ENCODE measurements at regions not wholly inside any gene's neighbourhood (a gene's known extent, or its start where the extent isn't known, plus 50 kb on each side); places are given as distances from the start of the nearest gene placed in this dataset.

GRCh38 chr2:67566958-67567635 is 170.0 kb downstream of the ETAA1 start:
- Mint-ChIP-seq H3K4me3 (no peak overlapping the region), H3K4me1 (no peaks in the 10 kb centered on the region), H3K9me3 (no peaks in the 10 kb centered on the region), H3K27ac (no peak overlapping the region), H3K36me3 (ENCODE audit: low read depth) (no peaks in the 10 kb centered on the region), H3K27me3 (no peaks in the 10 kb centered on the region)
- DNase-seq, result no peak
- POLR2A ChIA-PET, result no interaction called here
- CTCF ChIA-PET, result no interaction called here

DNA sequence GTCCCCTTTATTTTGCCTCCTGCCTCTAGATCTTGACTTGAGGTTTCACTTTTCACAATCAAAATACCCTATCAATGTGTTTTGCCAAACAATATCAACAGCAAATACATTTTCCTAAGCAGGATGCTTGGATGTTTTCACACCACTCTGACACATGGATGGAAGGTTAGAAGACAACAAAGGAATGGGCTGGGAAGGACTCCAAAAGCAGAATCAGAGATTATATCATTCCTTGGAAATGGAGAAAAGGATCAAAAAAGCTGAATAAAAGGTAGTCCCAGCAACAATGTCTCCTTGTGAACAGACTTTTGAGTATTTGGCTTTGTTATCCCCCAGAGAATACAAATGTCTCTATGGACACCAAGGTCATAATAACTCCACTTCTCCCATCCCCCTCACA is 170.8 kb downstream of the ETAA1 start:
- H3K9me3 Mint-ChIP-seq, result no peaks in the 10 kb centered on the region
- no peaks in the 10 kb centered on the region for H3K27me3 Mint-ChIP-seq
- no peak overlapping the region for H3K27ac Mint-ChIP-seq
- no peaks in the 10 kb centered on the region for H3K4me1 Mint-ChIP-seq
- no peaks in the 10 kb centered on the region for H3K36me3 Mint-ChIP-seq (ENCODE audit: low read depth)
- CTCF ChIA-PET, result no interaction called here
- POLR2A ChIA-PET, result no interaction called here
- H3K4me3 Mint-ChIP-seq, result no peak overlapping the region
- no peak for DNase-seq

GRCh38 chr2:67570611-67571010 is 173.5 kb downstream of the ETAA1 start:
- H3K27ac Mint-ChIP-seq, result no peak overlapping the region
- H3K9me3 Mint-ChIP-seq, result no peaks in the 10 kb centered on the region
- no peaks in the 10 kb centered on the region for H3K4me1 Mint-ChIP-seq
- POLR2A ChIA-PET, result no interaction called here
- no peaks in the 10 kb centered on the region for H3K36me3 Mint-ChIP-seq (ENCODE audit: low read depth)
- H3K27me3 Mint-ChIP-seq, result no peaks in the 10 kb centered on the region
- CTCF ChIA-PET, result no interaction called here
- no peak overlapping the region for H3K4me3 Mint-ChIP-seq
- DNase-seq, result no peak

DNA sequence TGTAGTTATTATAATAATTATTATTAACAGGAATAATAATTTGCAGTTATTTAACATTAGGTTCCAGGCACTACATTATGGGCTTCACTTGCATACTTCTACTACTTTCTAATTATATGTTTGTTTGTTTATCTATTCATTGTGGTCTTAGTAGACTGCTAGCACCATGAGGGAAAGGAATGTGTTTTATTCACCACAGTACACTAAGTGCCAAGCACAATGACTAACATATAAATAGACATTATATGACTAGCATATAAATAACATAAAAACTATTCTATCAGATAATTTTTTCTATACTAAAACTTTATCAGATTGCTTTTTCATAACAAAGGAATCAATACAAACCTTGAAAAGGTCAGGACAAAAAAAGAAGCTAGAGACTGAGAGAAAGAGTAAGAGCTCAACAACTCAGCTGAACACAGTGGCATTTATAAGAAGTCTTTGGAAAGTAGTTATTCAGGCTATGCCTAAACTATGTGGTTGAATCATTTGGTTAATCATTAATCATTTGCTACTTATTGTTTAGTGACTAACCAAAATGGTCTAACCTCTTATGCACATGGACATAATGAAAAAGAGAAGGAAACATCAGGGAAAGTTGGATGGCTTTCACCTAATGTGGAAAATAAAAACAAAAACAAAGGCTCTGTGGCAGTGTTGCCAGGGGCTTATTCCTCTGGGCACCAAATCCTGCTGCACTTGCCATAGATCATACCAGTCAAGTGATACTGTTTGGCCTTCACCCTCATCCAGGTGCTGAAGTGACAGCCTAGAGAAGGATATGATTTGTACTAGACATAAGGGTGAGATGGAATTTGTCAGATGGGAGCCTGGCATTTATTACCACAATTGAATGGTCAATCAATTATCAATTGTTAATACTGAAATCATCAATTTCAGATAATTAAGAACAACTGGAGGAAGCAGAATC is 174.9 kb downstream of the ETAA1 start:
- CTCF ChIA-PET, result no interaction called here
- POLR2A ChIA-PET, result no interaction called here
- DNase-seq, result no peak
- Mint-ChIP-seq H3K4me3 (no peak overlapping the region), H3K9me3 (no peaks in the 10 kb centered on the region), H3K27ac (no peak overlapping the region), H3K36me3 (ENCODE audit: low read depth) (no peaks in the 10 kb centered on the region), H3K4me1 (no peaks in the 10 kb centered on the region), H3K27me3 (no peaks in the 10 kb centered on the region)

DNA sequence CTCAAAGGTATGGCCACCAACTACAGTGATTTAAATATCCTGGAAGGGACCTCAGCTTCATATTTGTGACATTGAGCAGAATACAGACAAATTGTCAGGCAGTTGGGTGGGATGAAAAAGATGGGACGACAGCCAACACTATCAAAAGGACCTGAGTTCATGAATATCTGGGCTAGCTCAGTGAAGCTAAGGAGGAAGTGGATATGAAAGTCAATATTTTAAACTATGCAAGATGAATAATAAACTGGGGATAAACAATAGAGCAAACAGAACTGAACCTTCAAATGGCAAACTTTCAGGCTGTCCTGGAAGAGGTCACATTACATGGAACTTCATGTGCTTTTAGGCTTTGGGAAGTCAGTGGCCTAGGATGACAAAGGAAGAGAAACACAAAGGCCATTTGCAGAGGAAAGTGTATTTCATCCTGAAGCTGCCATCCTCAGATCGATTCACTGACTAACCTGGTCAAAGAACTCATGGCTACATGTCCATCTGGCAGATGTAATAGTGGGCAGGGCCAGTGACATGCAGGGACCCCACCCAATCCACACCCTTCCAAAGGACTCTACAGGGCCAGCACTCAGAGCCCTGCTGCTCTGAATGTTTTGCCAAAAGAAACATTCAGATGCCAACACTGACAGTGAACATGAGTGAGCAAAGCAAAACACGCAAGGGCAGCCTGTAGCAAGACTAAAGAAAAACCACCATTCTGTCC is 175.7 kb downstream of the ETAA1 start:
- H3K27me3 Mint-ChIP-seq, result no peaks in the 10 kb centered on the region
- ChIA-PET CTCF (no interaction called here), POLR2A (no interaction called here)
- no peak for DNase-seq
- H3K4me3 Mint-ChIP-seq, result no peak overlapping the region
- no peak overlapping the region for H3K27ac Mint-ChIP-seq
- no peaks in the 10 kb centered on the region for H3K36me3 Mint-ChIP-seq (ENCODE audit: low read depth)
- H3K9me3 Mint-ChIP-seq, result no peaks in the 10 kb centered on the region
- no peaks in the 10 kb centered on the region for H3K4me1 Mint-ChIP-seq

DNA sequence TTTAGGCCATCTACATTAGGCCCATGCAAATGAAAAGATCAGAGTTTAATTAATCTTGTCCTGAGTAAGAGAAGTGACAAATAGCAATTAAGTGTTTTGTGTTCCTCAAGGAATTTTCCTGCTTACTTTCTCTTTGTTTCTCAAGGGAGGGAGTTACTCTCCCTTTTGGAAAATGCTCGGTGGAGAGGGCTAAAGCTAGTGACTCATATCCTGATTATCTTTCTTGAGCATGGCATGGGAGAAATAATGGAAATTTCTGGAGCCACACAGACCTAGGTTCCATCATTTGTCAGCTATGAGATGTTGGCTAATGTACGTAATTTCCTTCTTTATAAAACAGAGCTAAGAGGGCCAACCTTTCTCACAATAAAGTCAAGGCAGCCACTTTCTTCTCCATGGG is 177.1 kb downstream of the ETAA1 start:
- H3K4me1 Mint-ChIP-seq, result no peaks in the 10 kb centered on the region
- no peaks in the 10 kb centered on the region for H3K36me3 Mint-ChIP-seq (ENCODE audit: low read depth)

DNA sequence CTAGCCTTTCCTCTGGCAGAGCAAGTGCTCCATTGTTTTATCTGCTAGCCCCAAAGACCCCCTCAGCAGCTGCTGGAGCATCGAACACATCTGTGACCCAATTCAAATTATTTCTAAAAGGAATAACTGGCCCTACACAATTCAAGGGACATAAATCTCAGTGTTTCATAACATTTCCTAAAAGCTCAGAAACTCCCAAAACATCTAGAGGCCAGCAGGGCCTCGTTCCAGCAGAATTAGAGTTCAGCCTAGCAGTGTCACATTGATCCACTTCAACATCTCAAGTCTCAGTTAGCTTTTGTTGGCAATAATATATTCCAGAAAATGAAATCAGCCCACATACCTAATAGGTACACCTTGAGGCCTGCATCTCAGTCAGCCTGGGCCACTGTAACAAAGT is 179.1 kb downstream of the ETAA1 start:
- Mint-ChIP-seq H3K4me3 (no peak overlapping the region), H3K27ac (no peak overlapping the region), H3K27me3 (no peaks in the 10 kb centered on the region), H3K9me3 (peaks cover 3% of the 10 kb centered on the region), H3K36me3 (ENCODE audit: low read depth) (no peaks in the 10 kb centered on the region), H3K4me1 (no peaks in the 10 kb centered on the region)
- ChIA-PET CTCF (no interaction called here), POLR2A (no interaction called here)
- no peak for DNase-seq

More for the DNA sequence above, 177.1 kb downstream of the ETAA1 start:
- POLR2A ChIA-PET, result no interaction called here
- no peak overlapping the region for H3K4me3 Mint-ChIP-seq
- no peak overlapping the region for H3K27ac Mint-ChIP-seq
- CTCF ChIA-PET, result no interaction called here
- H3K27me3 Mint-ChIP-seq, result no peaks in the 10 kb centered on the region
- no peak for DNase-seq
- H3K9me3 Mint-ChIP-seq, result no peaks in the 10 kb centered on the region

GRCh38 chr2:67576991-67577390 is 179.9 kb downstream of the ETAA1 start:
- H3K27me3 Mint-ChIP-seq, result no peaks in the 10 kb centered on the region
- no peak overlapping the region for H3K4me3 Mint-ChIP-seq
- DNase-seq, result no peak
- ChIA-PET CTCF (no interaction called here), POLR2A (no interaction called here)
- no peak overlapping the region for H3K27ac Mint-ChIP-seq
- H3K36me3 Mint-ChIP-seq (ENCODE audit: low read depth), result no peaks in the 10 kb centered on the region
- peaks cover 5% of the 10 kb centered on the region for H3K9me3 Mint-ChIP-seq
- no peaks in the 10 kb centered on the region for H3K4me1 Mint-ChIP-seq

- H3K36me3 Mint-ChIP-seq (ENCODE audit: low read depth), result no peaks in the 10 kb centered on the region
- H3K27ac Mint-ChIP-seq, result no peak overlapping the region
- CTCF ChIA-PET, result no interaction called here
- POLR2A ChIA-PET, result no interaction called here
- H3K9me3 Mint-ChIP-seq, result peaks cover 10% of the 10 kb centered on the region
- DNase-seq, result no peak
- H3K27me3 Mint-ChIP-seq, result no peaks in the 10 kb centered on the region
- H3K4me3 Mint-ChIP-seq, result no peak overlapping the region
- no peaks in the 10 kb centered on the region for H3K4me1 Mint-ChIP-seq
Observed at GRCh38 chr2:67579216-67579615, 182.1 kb downstream of the ETAA1 start.

DNA sequence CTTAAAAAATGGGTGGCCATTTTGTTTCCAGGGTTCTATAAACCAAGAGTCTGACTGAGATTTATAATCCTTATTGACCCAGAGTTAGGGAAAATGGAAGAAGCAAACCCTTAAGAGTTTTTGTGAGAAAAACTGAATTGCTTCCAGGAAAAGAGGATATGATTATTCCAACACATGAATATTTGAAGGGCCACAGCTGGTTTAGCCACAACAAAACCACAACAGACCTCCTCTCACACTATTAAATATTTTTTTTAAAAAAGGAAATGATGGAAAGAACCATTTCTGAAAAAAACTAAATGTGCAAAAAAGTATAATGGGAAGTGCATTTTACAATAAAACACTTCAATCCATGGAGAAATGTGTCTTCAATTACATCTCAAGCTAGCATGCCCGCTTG is 182.7 kb downstream of the ETAA1 start:
- Mint-ChIP-seq H3K36me3 (ENCODE audit: low read depth) (no peaks in the 10 kb centered on the region), H3K4me3 (no peak overlapping the region), H3K9me3 (peaks cover 10% of the 10 kb centered on the region), H3K27me3 (no peaks in the 10 kb centered on the region), H3K27ac (no peak overlapping the region), H3K4me1 (no peaks in the 10 kb centered on the region)
- ChIA-PET POLR2A (no interaction called here), CTCF (no interaction called here)
- no peak for DNase-seq

- no peaks in the 10 kb centered on the region for H3K36me3 Mint-ChIP-seq (ENCODE audit: low read depth)
- no peak overlapping the region for H3K27ac Mint-ChIP-seq
- no peak overlapping the region for H3K4me3 Mint-ChIP-seq
- CTCF ChIA-PET, result no interaction called here
- POLR2A ChIA-PET, result interaction anchor here (0.5 kb wide), 1 partner anchor 59 kb away, joined by 4 read pairs; no protein-coding TSS in a partner anchor
- DNase-seq, result no peak
- H3K27me3 Mint-ChIP-seq, result no peaks in the 10 kb centered on the region
- H3K4me1 Mint-ChIP-seq, result no peaks in the 10 kb centered on the region
- peaks cover 15% of the 10 kb centered on the region for H3K9me3 Mint-ChIP-seq
Observed at GRCh38 chr2:67581751-67582150, 184.6 kb downstream of the ETAA1 start.

DNA sequence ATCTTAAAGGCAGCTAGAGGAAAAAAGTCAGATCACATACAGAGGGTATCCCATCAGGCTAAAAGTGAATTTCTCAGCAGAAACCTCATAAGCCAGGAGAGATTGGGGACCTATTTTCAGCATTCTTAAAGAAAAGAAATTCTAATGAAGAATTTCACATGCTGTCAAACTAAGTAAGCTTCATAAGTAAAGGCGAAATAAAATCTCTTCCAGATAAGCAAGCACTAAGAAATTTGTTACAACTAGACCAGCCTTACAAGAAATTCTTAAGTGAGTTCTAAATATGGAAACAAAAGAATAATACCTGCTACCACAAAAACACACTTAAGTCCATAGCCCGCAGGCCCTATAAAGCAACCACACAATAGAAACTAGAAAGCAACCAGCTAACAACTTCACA is 186.1 kb downstream of the ETAA1 start:
- H3K9me3 Mint-ChIP-seq, result peaks cover 18% of the 10 kb centered on the region
- no peaks in the 10 kb centered on the region for H3K27me3 Mint-ChIP-seq
- CTCF ChIA-PET, result no interaction called here

GRCh38 chr2:67585400-67585799 is 188.3 kb downstream of the ETAA1 start:
- Mint-ChIP-seq H3K4me1 (no peaks in the 10 kb centered on the region), H3K9me3 (peaks cover 15% of the 10 kb centered on the region), H3K36me3 (ENCODE audit: low read depth) (no peaks in the 10 kb centered on the region), H3K27me3 (no peaks in the 10 kb centered on the region), H3K27ac (no peak overlapping the region), H3K4me3 (no peak overlapping the region)
- no peak for DNase-seq
- ChIA-PET CTCF (no interaction called here), POLR2A (no interaction called here)

More for the DNA sequence above, 186.1 kb downstream of the ETAA1 start:
- DNase-seq, result no peak
- Mint-ChIP-seq H3K36me3 (ENCODE audit: low read depth) (no peaks in the 10 kb centered on the region), H3K27ac (no peak overlapping the region), H3K4me1 (no peaks in the 10 kb centered on the region), H3K4me3 (no peak overlapping the region)
- POLR2A ChIA-PET, result no interaction called here
